ENCODE measurements at regions not wholly inside any gene's neighbourhood (a gene's known extent, or its start where the extent isn't known, plus 50 kb on each side); places are given as distances from the start of the nearest gene placed in this dataset.

DNA sequence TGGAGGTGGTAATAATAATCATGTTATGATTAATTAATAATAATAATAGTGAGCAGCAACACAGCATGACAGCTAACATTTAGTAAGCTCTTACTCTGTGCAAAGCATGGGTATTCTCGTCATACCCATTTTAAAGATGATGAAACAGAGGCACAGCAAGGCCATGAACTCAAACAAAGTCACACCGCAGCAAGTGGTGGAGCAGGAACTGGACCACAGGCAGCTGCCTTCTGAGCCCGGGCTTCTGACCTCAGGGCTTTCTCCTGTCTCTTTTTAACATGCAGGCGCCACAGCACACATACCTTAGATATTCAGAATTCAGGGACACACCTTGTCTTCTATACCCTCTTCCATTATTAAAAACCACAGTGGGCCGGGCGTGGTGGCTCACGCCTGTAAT lies 50.7 kb upstream of the SPATA12 start:
- no peak overlapping the region for H3K4me3 ChIP-seq (ENCODE audit: low read depth, low read length)
- DNase-seq (ENCODE audit: low read depth), result no peak
- TF ChIP-seq, protein P1, sequence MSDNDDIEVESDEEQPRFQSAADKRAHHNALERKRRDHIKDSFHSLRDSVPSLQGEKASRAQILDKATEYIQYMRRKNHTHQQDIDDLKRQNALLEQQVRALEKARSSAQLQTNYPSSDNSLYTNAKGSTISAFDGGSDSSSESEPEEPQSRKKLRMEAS (IDR thresholded peaks at IDR 0.05; ENCODE audit: low read depth, low read length), result no peak
- TF ChIP-seq, protein P2, sequence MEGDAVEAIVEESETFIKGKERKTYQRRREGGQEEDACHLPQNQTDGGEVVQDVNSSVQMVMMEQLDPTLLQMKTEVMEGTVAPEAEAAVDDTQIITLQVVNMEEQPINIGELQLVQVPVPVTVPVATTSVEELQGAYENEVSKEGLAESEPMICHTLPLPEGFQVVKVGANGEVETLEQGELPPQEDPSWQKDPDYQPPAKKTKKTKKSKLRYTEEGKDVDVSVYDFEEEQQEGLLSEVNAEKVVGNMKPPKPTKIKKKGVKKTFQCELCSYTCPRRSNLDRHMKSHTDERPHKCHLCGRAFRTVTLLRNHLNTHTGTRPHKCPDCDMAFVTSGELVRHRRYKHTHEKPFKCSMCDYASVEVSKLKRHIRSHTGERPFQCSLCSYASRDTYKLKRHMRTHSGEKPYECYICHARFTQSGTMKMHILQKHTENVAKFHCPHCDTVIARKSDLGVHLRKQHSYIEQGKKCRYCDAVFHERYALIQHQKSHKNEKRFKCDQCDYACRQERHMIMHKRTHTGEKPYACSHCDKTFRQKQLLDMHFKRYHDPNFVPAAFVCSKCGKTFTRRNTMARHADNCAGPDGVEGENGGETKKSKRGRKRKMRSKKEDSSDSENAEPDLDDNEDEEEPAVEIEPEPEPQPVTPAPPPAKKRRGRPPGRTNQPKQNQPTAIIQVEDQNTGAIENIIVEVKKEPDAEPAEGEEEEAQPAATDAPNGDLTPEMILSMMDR (IDR thresholded peaks at IDR 0.05; ENCODE audit: low read depth, low read length), result no peak
- TF ChIP-seq POLR2A (IDR thresholded peaks at IDR 0.05; ENCODE audit: extremely low read depth, insufficient read length) (no peak), MYC (IDR thresholded peaks at IDR 0.05; ENCODE audit: low read depth, low read length) (no peak)

DNA sequence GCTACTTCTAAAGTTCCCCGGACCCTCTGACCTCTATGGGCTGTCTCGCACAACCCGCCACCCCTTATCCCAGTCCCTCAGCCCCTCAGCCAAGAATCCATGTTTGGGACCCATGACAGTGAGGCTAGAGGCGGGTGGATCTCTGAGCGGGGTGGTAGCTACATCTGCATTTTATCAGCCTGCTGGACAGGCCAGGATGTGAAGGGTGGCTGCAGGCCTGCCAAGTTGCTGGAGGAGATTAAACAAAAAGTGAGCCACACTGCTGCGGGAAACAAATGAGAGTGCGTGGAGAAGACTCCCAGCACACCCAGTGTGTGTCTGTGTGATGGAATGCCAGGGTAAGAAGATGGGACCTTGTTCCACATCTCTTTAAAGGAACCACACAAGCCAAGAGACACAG lies 51.1 kb upstream of the SPATA12 start:
- H3K4me3 ChIP-seq (ENCODE audit: low read depth, low read length), result no peak overlapping the region
- no peak for DNase-seq (ENCODE audit: low read depth)
- TF ChIP-seq, protein P2 (IDR thresholded peaks at IDR 0.05; ENCODE audit: low read depth, low read length), result no peak
- no peak for TF ChIP-seq MYC (IDR thresholded peaks at IDR 0.05; ENCODE audit: low read depth, low read length)

DNA sequence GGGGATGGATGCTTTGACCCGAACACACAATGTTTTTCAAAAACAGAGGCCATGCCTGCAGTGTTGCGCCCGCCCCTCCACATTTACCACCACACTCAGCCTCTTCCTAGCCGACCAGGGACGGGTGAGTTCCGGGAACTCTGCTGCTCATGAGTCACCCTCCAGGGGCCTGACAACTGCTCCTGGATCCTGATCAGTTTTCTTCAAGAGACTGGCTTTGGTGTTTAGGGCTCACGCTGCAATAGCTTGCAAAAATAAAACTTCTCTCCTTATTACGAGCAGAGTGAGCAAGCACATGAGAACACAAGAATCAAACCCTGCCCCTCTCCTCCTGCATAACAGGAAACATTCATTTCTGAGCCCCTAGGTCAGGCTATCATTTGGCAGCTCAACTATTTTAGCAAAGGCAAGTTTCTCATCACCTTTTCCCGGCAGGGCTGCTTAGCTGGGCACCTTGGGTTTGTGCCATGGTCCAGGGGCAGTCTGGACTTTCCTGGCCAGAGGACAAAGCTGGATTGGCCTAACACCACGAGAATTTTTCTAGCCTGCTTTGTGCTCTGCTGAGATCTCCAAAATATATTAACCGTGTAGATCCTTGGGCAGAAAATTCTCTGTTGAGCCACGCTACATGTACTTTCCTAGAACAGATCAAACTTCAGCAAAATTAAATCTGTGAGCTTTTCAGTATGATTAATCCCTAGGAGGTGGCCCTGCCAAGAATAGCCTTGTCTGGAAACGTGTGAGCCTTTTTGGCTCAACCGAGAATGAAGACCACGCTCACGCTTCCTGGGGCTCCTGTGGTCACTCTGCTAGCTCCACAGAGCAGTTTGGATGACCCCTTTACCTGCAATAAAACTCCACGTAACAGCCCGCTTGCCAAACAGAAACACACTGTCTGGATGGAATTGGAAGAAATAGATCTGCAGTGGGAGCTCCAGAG lies 52.7 kb upstream of the SPATA12 start:
- H3K4me3 ChIP-seq (ENCODE audit: low read depth, low read length), result no peak overlapping the region
- TF ChIP-seq, protein P1 (IDR thresholded peaks at IDR 0.05; ENCODE audit: low read depth, low read length), result no peak
- TF ChIP-seq POLR2A (IDR thresholded peaks at IDR 0.05; ENCODE audit: extremely low read depth, insufficient read length), result no peak
- no peak for TF ChIP-seq MYC (IDR thresholded peaks at IDR 0.05; ENCODE audit: low read depth, low read length)
- TF ChIP-seq, protein P2 (IDR thresholded peaks at IDR 0.05; ENCODE audit: low read depth, low read length), result no peak
- DNase-seq (ENCODE audit: low read depth), result peak; percentile 56

DNA sequence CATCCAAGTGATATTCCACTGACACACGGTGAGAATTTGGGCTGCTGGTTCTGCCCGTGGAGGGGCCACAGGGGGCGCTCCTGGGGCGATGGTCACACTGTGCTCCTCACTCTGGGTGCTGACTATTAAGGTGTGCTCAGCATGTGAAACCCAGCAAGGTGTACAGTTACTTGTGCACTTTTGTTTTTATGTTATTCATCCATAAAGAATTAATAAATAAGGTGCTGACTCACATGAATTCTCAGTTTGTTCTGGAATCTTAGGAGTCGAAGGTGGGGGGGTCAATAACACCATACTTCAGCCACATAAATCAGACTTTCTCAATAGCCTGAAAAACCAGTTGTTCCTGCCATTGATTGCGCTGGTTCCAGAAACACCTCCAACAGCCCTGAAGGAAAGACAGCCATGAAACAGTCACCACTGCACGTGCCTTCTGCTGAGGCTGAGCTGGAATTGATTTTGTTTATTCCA lies 53.5 kb upstream of the SPATA12 start:
- no peak for DNase-seq (ENCODE audit: low read depth)
- TF ChIP-seq MYC (IDR thresholded peaks at IDR 0.05; ENCODE audit: low read depth, low read length) (no peak), POLR2A (IDR thresholded peaks at IDR 0.05; ENCODE audit: extremely low read depth, insufficient read length) (no peak)
- TF ChIP-seq, protein P1 (IDR thresholded peaks at IDR 0.05; ENCODE audit: low read depth, low read length), result no peak
- TF ChIP-seq, protein P2 (IDR thresholded peaks at IDR 0.05; ENCODE audit: low read depth, low read length), result no peak
- no peak overlapping the region for H3K4me3 ChIP-seq (ENCODE audit: low read depth, low read length)

DNA sequence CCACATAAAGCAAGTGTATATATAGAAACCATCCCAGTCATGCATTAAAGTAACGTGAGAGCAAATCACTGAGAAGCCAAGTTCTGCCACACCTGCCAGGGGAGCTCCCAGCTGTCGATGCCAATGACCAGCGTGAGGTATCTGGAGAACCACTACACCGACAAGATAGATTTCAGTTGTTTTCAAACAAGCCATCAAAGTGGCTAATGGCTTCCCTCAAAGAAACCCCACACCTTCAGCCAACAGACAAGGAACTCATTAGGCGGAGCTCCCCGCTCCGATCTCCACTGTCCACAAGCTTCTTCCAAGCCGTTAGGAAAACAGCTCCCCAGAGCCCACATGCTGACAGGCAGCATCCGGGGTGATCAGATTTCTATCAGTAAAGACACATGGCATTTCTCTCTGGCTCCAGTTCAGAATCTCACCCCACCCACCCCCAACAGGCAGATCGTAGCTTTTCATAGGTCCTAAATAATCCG lies 54.2 kb upstream of the SPATA12 start:
- TF ChIP-seq POLR2A (IDR thresholded peaks at IDR 0.05; ENCODE audit: extremely low read depth, insufficient read length) (no peak), MYC (IDR thresholded peaks at IDR 0.05; ENCODE audit: low read depth, low read length) (no peak)
- TF ChIP-seq, protein P1 (IDR thresholded peaks at IDR 0.05; ENCODE audit: low read depth, low read length), result no peak
- TF ChIP-seq, protein P2 (IDR thresholded peaks at IDR 0.05; ENCODE audit: low read depth, low read length), result no peak

More for the DNA sequence above, 54.2 kb upstream of the SPATA12 start:
- DNase-seq (ENCODE audit: low read depth), result no peak
- no peak overlapping the region for H3K4me3 ChIP-seq (ENCODE audit: low read depth, low read length)

Data from NB4 (cell line).